ENCODE measurements at regions not wholly inside any gene's neighbourhood (a gene's known extent, or its start where the extent isn't known, plus 50 kb on each side); places are given as distances from the start of the nearest gene placed in this dataset.

GRCh38 chr10:25661632-25662031 is 272.4 kb upstream of the MYO3A start:
- H3K27me3 Mint-ChIP-seq (ENCODE audit: insufficient read depth): no peaks in the 10 kb centered on the region
- Histone ChIP-seq H3K9me3 (ENCODE audit: control insufficient read depth, low read length) (peaks cover 7% of the 10 kb centered on the region), H3K27ac (ENCODE audit: low read depth, low read length) (no peak overlapping the region), H3K27me3 (ENCODE audit: control insufficient read depth, insufficient read depth, low read length, poor library complexity, severe bottlenecking) (no peaks in the 10 kb centered on the region), H3K36me3 (ENCODE audit: control insufficient read depth, insufficient read depth, low read length) (no peaks in the 10 kb centered on the region), H3K4me3 (ENCODE audit: low read length) (no peak overlapping the region), H3K4me1 (ENCODE audit: control insufficient read depth, insufficient read depth, low read length) (peaks cover 5% of the 10 kb centered on the region), H3K9ac (ENCODE audit: extremely low read depth, low read length, poor library complexity, severe bottlenecking) (no peak overlapping the region)
- no peak for DNase-seq
- no peak for TF ChIP-seq CTCF (conservative IDR thresholded peaks at IDR 0.05)
- H3K36me3 Mint-ChIP-seq (ENCODE audit: low read depth): no peaks in the 10 kb centered on the region
- peaks cover 5% of the 10 kb centered on the region for H3K4me1 Mint-ChIP-seq
- no peak overlapping the region for H3K27ac Mint-ChIP-seq
- H3K9me3 Mint-ChIP-seq: peaks cover 2% of the 10 kb centered on the region
- 76 to 90% methylated on average over 2 to 3 of the region's 3 CpGs for WGBS, 2 experiments (ENCODE audit: insufficient coverage in 1 of 2, insufficient read length in 1 of 2)
- no peak overlapping the region for H3K4me3 Mint-ChIP-seq

- H3K36me3 ChIP-seq (ENCODE audit: control insufficient read depth, insufficient read depth, low read length): no peaks in the 10 kb centered on the region
- H3K9ac ChIP-seq (ENCODE audit: extremely low read depth, low read length, poor library complexity, severe bottlenecking): no peak overlapping the region
- no peaks in the 10 kb centered on the region for H3K27me3 ChIP-seq (ENCODE audit: control insufficient read depth, insufficient read depth, low read length, poor library complexity, severe bottlenecking)
- 87 to 100% methylated on average over 1 to 3 of the region's 3 CpGs for WGBS, 2 experiments (ENCODE audit: insufficient coverage in 1 of 2, insufficient read length in 1 of 2)
- no peak overlapping the region for H3K27ac Mint-ChIP-seq
- peaks cover 2% of the 10 kb centered on the region for H3K9me3 Mint-ChIP-seq
- no peaks in the 10 kb centered on the region for H3K36me3 Mint-ChIP-seq (ENCODE audit: low read depth)
- H3K4me3 Mint-ChIP-seq: no peak overlapping the region
- H3K4me3 ChIP-seq (ENCODE audit: low read length): no peak overlapping the region
- no peak for DNase-seq
- H3K27me3 Mint-ChIP-seq (ENCODE audit: insufficient read depth): no peaks in the 10 kb centered on the region
- no peak overlapping the region for H3K27ac ChIP-seq (ENCODE audit: low read depth, low read length)
- H3K4me1 ChIP-seq (ENCODE audit: control insufficient read depth, insufficient read depth, low read length): peaks cover 5% of the 10 kb centered on the region
- peaks cover 7% of the 10 kb centered on the region for H3K9me3 ChIP-seq (ENCODE audit: control insufficient read depth, low read length)
- no peak for TF ChIP-seq CTCF (conservative IDR thresholded peaks at IDR 0.05)
- H3K4me1 Mint-ChIP-seq: peaks cover 4% of the 10 kb centered on the region
These were observed 267.8 kb upstream of the MYO3A start for GRCh38 chr10:25666276-25666675.

GRCh38 chr10:25675204-25675603 is 258.8 kb upstream of the MYO3A start:
- no peaks in the 10 kb centered on the region for H3K36me3 ChIP-seq (ENCODE audit: control insufficient read depth, insufficient read depth, low read length)
- H3K4me1 ChIP-seq (ENCODE audit: control insufficient read depth, insufficient read depth, low read length): no peaks in the 10 kb centered on the region
- no peak for DNase-seq
- H3K27ac ChIP-seq (ENCODE audit: low read depth, low read length): no peak overlapping the region
- Mint-ChIP-seq H3K36me3 (ENCODE audit: low read depth) (no peaks in the 10 kb centered on the region), H3K27me3 (ENCODE audit: insufficient read depth) (no peaks in the 10 kb centered on the region), H3K4me3 (no peak overlapping the region), H3K4me1 (no peaks in the 10 kb centered on the region), H3K9me3 (peaks cover 15% of the 10 kb centered on the region), H3K27ac (no peak overlapping the region)
- H3K4me3 ChIP-seq (ENCODE audit: low read length): no peak overlapping the region
- no peaks in the 10 kb centered on the region for H3K27me3 ChIP-seq (ENCODE audit: control insufficient read depth, insufficient read depth, low read length, poor library complexity, severe bottlenecking)
- TF ChIP-seq CTCF (conservative IDR thresholded peaks at IDR 0.05): no peak
- no peaks in the 10 kb centered on the region for H3K9me3 ChIP-seq (ENCODE audit: control insufficient read depth, low read length)
- 93 to 100% methylated on average over 4 to 7 of the region's 7 CpGs for WGBS, 2 experiments (ENCODE audit: insufficient coverage in 1 of 2, insufficient read length in 1 of 2)
- H3K9ac ChIP-seq (ENCODE audit: extremely low read depth, low read length, poor library complexity, severe bottlenecking): no peak overlapping the region

All from endodermal cell (in vitro differentiated cells).